OCI-LY3 (cell line): ENCODE measurements at regions not wholly inside any gene's neighbourhood (a gene's known extent, or its start where the extent isn't known, plus 50 kb on each side); places are given as distances from the start of the nearest gene placed in this dataset.

ENCODE experiments used
- H2AFZ ChIP-seq: fragments of 200-600, 300-600 bp; shearing (Covaris generic); 2 replicates; pipeline ENCODE4 v1.6.0; 2014; ENCODE audit warnings: antibody characterized with exemption, low read depth, low read length
- H3K27ac ChIP-seq: fragments of 200-600, 300-600 bp; sonication (generic); 2 replicates; pipeline ENCODE4 v1.5.1; 2014; ENCODE audit warnings: mild to moderate bottlenecking, low read length, moderate library complexity, mixed read lengths
- H3K27me3 ChIP-seq: fragments of 200-600, 300-600 bp; sonication (generic); 2 replicates; pipeline ENCODE4 v1.6.1; 2014; ENCODE audit warnings: low read depth, low read length, mixed read lengths
- H3K36me3 ChIP-seq: fragments of 200-600, 300-600 bp; sonication (generic); replicated peaks from 2 replicates; pipeline ENCODE3; 2014; ENCODE audit warnings: low read depth, low read length, mixed read lengths
- H3K4me1 ChIP-seq: fragments of 300-600, 200-600 bp; sonication (generic); 2 replicates; pipeline ENCODE4 v1.6.1; 2014; ENCODE audit warnings: low read length, mixed read lengths
- H3K4me2 ChIP-seq: fragments of 200-600, 300-600 bp; sonication (generic); 2 replicates; pipeline ENCODE4 v1.6.1; 2014; ENCODE audit warnings: low read length, mixed read lengths
- H3K4me3 ChIP-seq: fragments of 300-600, 200-600 bp; sonication (generic); 2 replicates; pipeline ENCODE4 v1.5.1; 2014; ENCODE audit warnings: antibody characterized with exemption, mild to moderate bottlenecking, low read length, moderate library complexity
- H3K79me2 ChIP-seq: fragments of 300-600, 200-600 bp; shearing (Covaris generic); 2 replicates; pipeline ENCODE4 v1.6.1; 2014; ENCODE audit warnings: mild to moderate bottlenecking, low read length, mixed read lengths
- H3K9ac ChIP-seq: fragments of 300-600, 200-600 bp; shearing (Covaris generic); 2 replicates; pipeline ENCODE4 v1.6.0; 2014; ENCODE audit warnings: mild to moderate bottlenecking, low read length, moderate library complexity
- H3K9me3 ChIP-seq: fragments of 200-600, 300-600 bp; shearing (Covaris generic); 2 replicates; pipeline ENCODE4 v1.6.1; 2014; ENCODE audit warnings: low read length, mixed read lengths; ENCODE audit not compliant: insufficient read depth
- H4K20me1 ChIP-seq: fragments of 200-600, 300-600 bp; sonication (generic); 2 replicates; pipeline ENCODE4 v1.6.1; 2016; ENCODE audit warnings: low read length, mixed read lengths; ENCODE audit not compliant: insufficient read depth
- EZH2phosphoT487 ChIP-seq: fragments of 200-600 bp; shearing (Covaris generic); IDR thresholded peaks from 2 replicates; pipeline ENCODE4 v1.6.1; 2018; ENCODE audit warnings: antibody characterized with exemption, mixed run types, low read depth
- TF ChIP-seq, protein P1 (sequence below): fragments of 200-600, 300-600 bp; sonication (generic); IDR thresholded peaks from 2 replicates; pipeline ENCODE4 v1.5.1; 2014; ENCODE audit warnings: antibody characterized with exemption, low read length, low read depth

DNA sequence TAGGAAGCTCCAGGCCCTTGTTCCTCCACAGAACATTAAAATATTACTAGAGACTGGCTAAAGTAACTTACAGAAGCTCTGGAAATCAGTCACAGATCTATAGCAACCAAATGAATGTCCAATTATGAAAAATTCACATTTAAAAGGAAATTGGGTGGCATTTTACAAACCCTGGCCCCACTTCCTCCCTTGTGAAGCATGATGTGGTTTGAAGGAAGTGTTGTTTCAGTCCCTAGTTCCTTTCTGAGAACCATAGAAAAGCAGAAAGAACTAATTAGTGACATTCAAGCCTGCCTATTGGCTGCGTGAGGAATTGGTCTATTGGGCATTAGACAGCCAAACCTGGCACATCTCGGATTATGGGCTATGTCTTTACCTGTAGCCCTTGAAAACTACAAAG lies 649.7 kb upstream of the NEGR1 start:
- Histone ChIP-seq H3K79me2 (no peaks in the 10 kb centered on the region), H3K4me3 (no peak overlapping the region), H3K27ac (no peak overlapping the region), H3K27me3 (no peaks in the 10 kb centered on the region), H3K4me2 (no peak overlapping the region), H3K9ac (no peak overlapping the region), H2AFZ (no peak overlapping the region), H4K20me1 (no peaks in the 10 kb centered on the region), H3K4me1 (no peaks in the 10 kb centered on the region), H3K36me3 (no peaks in the 10 kb centered on the region), H3K9me3 (no peaks in the 10 kb centered on the region)
- TF ChIP-seq, protein P1, sequence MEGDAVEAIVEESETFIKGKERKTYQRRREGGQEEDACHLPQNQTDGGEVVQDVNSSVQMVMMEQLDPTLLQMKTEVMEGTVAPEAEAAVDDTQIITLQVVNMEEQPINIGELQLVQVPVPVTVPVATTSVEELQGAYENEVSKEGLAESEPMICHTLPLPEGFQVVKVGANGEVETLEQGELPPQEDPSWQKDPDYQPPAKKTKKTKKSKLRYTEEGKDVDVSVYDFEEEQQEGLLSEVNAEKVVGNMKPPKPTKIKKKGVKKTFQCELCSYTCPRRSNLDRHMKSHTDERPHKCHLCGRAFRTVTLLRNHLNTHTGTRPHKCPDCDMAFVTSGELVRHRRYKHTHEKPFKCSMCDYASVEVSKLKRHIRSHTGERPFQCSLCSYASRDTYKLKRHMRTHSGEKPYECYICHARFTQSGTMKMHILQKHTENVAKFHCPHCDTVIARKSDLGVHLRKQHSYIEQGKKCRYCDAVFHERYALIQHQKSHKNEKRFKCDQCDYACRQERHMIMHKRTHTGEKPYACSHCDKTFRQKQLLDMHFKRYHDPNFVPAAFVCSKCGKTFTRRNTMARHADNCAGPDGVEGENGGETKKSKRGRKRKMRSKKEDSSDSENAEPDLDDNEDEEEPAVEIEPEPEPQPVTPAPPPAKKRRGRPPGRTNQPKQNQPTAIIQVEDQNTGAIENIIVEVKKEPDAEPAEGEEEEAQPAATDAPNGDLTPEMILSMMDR, result no peak
- no peak for TF ChIP-seq EZH2phosphoT487

DNA sequence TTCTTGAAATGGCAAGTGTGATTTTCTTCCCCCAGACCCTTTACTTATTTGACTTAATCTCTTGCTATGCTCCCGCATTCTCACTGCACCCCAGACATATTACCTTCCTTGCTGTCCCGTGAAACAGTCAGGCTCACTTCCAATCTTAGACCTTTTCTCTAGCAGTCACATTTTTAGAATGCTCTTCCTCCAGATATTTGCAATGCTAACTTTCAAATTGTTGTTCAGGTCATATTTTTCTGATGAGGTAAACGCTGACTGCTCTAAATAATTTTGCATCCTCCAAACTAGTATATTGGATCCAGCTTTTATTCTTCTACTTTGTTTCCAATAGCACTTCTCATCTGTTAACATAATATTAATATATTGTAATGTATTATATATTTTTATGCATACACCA lies 648.2 kb upstream of the NEGR1 start:
- H3K79me2 ChIP-seq, result no peaks in the 10 kb centered on the region
- H3K4me1 ChIP-seq, result no peaks in the 10 kb centered on the region
- no peaks in the 10 kb centered on the region for H3K36me3 ChIP-seq
- no peaks in the 10 kb centered on the region for H3K27me3 ChIP-seq
- TF ChIP-seq, protein P1, result no peak
- TF ChIP-seq EZH2phosphoT487, result no peak
- no peak overlapping the region for H3K9ac ChIP-seq
- H3K9me3 ChIP-seq, result no peaks in the 10 kb centered on the region
- no peak overlapping the region for H2AFZ ChIP-seq
- no peak overlapping the region for H3K4me2 ChIP-seq
- no peaks in the 10 kb centered on the region for H4K20me1 ChIP-seq
- H3K27ac ChIP-seq, result no peak overlapping the region
- H3K4me3 ChIP-seq, result no peak overlapping the region

DNA sequence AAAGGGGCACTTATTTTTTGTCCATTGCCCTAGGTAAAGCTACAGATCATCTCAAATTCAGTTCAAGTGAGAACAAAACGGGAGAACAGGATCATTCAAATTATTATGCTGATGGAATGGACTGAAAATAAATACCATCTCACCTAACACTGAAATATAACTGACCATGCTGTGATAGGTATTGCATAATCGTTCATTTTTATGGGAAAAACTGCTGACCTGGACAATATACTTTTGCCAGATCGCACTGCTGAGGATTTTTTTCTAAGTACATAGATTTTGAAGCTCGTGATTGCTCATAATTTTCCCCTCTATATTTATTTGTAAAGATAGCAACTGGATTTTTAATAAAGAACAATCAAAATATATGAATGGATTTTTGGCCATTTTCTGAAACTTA lies 636.6 kb upstream of the NEGR1 start:
- Histone ChIP-seq H3K36me3 (no peaks in the 10 kb centered on the region), H3K4me2 (no peak overlapping the region), H3K4me3 (no peak overlapping the region), H2AFZ (no peak overlapping the region), H3K27ac (no peak overlapping the region), H4K20me1 (no peaks in the 10 kb centered on the region), H3K4me1 (no peaks in the 10 kb centered on the region), H3K9me3 (no peaks in the 10 kb centered on the region), H3K9ac (no peak overlapping the region), H3K79me2 (no peaks in the 10 kb centered on the region), H3K27me3 (no peaks in the 10 kb centered on the region)
- TF ChIP-seq EZH2phosphoT487, result no peak
- TF ChIP-seq, protein P1, result no peak

DNA sequence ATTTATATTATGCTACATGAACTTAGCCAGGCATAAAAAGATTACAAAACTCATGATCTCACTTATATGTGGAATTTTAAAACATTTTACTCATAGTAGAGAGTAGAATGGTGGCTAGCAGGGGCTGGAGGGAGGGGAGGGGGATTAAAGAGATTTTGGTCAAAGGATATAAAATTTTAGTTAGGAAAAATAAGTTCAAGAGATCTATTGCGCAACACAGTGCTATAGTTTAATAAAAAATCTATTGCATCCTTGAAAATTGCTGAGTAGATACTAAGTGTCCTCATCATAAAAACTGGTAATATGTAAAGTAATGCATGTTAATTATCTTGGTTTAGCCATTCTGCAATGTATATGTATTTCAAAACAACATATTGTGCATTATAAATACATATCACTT lies 635.6 kb upstream of the NEGR1 start:
- no peaks in the 10 kb centered on the region for H4K20me1 ChIP-seq
- H3K36me3 ChIP-seq, result no peaks in the 10 kb centered on the region
- no peak overlapping the region for H3K9ac ChIP-seq
- no peaks in the 10 kb centered on the region for H3K27me3 ChIP-seq
- no peak for TF ChIP-seq EZH2phosphoT487
- TF ChIP-seq, protein P1, result no peak
- H3K9me3 ChIP-seq, result no peaks in the 10 kb centered on the region
- H3K4me2 ChIP-seq, result no peak overlapping the region
- H3K79me2 ChIP-seq, result no peaks in the 10 kb centered on the region
- H3K4me1 ChIP-seq, result no peaks in the 10 kb centered on the region
- no peak overlapping the region for H3K27ac ChIP-seq
- H3K4me3 ChIP-seq, result no peak overlapping the region
- no peak overlapping the region for H2AFZ ChIP-seq
